GM18870 (cell line): ENCODE measurements at regions not wholly inside any gene's neighbourhood (a gene's known extent, or its start where the extent isn't known, plus 50 kb on each side); places are given as distances from the start of the nearest gene placed in this dataset.
"Not testable (repeated sequence)": the region's sequence is repeated elsewhere in the genome, so short reads cannot be mapped to it uniquely, and the experiment has no call there.

Experiments
- ATAC-seq: cut with Tn5 transposase; IDR thresholded peaks from one replicate; pipeline ENCODE4 v1.9.1; 2021; ENCODE audit warnings: moderate library complexity; ENCODE audit not compliant: unreplicated experiment

DNA sequence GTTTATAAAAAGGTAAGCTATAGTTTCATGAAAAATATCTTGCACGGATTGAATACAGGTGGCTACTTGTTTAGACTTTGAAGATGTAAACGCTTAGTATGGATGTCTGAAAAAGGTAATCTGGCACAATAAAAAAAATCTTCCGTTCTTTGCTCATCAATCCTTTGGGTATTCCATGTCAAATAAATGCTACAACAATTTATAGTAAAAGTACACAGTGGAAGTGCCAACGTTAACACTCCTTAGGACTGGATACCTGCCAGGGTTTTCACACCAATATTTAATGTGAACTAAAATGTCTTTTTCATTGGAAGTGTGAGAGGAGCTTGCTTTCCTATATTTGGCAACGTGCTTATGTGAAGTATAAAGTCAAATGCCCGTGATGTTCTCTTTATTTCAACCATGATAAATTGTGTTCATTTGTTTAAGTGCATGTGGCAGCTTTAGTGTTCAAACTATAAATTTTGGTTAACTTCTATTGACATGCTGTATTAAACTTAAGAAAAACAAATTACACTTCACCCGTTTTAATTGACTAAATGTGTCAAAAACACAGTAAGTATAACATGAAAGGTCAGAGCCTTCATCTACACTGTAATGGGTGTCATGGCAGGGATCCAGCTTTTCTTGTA is 121.7 kb upstream of the HAND2 start:
- ATAC-seq: no peak

DNA sequence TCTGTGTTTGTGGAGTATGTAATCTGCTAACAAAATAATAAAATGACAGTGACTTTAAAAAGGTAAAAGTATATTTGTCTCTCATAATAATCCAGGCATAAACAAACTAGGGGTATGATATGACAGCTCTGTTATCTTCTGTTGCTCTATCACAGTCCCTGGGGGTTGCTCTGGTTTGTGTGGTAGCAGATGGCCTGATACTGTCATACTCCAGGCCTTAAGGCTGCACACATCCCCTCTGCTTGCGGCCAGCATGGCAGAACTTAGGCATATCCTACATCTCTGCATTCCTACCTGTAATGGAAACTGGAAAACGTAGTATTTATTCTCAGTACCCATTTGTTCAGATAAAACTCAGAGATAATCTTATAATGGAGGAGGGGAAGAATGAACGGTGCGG is 117.9 kb upstream of the HAND2 start:
- no peak for ATAC-seq

DNA sequence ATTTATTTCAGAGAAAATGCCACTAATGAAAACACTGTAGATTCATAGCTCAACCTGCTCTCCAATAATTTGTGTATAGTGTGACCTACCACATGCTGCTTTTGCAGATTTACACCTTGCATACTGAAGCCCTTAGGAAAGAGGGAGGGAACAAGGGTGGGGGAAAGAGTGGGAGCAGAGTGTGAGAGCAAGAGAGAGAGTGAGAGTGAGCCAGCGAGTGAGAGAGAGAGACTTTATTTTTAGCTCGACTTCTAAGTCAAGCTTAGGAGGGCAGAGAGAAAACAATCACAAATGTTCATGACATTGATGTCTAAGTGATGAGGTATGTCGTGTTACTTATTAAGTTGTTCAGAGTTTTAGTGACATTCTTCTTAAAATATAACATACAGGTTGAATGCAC is 112.5 kb upstream of the HAND2 start:
- ATAC-seq: no peak

DNA sequence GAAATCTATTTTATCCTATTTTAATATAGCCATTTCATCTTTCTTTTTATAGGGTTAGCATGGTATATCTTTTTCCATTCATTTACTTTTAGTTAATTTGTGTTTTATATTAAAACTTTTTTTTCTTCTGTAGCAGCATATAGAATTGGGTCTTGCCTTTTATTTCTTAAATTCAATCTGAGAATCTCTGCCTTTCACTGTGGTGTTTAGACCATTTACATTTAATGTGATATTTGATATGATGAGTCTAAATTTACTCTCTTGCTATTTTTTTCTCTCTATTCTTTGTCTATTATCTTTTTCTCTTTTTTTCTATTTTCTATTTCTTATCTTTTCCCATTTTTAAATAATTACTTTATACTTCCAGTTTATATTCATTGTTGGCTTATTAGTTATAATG is 105.4 kb upstream of the HAND2 start:
- no peak for ATAC-seq

DNA sequence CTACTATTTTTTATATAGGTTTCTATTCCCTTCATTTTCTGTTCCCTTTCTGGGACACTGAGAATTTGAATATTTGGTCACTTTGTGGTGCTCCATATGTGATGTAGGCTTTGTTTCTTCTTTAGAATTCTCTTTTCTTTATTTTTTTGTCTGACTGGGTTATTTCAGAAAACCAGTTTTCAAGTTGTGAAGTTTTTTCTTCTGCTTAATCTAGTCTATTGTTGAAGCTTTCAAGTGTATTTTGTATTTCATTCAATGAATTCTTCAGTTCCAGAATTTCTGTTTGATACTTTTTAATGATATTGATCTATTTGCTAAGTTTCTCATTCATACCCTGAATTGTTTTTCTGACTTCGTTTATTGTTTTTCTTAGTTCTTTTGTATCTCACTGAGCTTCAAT is 96.2 kb upstream of the HAND2 start:
- ATAC-seq: no peak

DNA sequence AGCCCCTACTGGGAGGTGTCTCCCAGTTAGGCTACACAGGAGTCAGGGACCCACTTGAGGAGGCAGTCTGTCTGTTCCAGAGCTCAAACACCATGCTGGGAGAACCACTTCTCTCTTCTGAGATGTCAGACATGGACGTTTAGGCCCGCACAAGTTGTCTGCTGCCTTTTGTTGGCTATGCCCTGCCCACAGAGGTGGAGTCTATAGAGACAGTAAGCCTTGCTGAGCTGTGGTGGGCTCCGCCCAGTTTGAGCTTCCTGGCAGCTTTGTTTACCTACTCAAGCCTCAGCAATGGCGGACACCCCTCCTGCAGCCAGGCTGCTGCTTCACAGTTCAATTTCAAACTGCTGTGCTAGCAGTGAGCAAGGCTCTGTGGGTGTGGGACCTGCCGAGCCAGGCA is 88.6 kb upstream of the HAND2 start:
- not testable (repeated sequence) for ATAC-seq

DNA sequence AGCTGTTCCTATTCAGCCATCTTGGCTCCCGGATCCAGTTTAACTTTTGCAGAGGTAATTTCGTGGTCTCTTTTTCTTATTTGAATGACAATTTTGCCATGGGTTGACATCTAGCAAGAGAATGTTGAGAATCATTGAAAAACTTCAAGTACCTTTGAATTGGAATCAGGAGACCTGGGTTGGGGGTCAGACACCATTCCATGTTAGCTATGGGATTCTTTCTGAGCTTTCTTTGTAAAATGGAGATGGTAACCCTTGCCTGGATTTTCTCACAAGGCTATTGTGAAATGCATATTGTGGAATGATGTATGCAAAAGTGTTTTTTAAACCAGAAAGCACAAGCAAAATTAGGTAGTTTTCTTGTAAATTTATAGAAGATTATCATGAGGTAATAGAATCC is 79.1 kb upstream of the HAND2 start:
- ATAC-seq: no peak

DNA sequence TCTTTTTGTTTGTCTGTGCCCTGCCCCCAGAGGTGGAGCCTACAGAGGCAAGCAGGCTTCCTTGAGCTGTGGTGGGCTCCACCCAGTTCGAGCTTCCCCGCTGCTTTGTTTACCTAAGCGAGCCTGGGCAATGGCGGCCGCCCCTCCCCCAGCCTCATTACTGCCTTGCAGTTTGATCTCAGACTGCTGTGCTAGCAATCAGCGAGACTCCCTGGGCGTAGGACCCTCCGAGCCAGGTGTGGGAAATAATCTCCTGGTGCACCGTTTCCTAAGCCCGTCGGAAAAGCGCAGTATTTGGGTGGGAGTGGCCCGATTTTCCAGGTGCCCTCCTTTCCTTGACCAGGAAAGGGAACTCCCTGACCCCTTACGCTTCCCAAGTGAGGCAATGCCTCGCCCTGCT is 78.6 kb upstream of the HAND2 start:
- ATAC-seq: not testable (repeated sequence)

DNA sequence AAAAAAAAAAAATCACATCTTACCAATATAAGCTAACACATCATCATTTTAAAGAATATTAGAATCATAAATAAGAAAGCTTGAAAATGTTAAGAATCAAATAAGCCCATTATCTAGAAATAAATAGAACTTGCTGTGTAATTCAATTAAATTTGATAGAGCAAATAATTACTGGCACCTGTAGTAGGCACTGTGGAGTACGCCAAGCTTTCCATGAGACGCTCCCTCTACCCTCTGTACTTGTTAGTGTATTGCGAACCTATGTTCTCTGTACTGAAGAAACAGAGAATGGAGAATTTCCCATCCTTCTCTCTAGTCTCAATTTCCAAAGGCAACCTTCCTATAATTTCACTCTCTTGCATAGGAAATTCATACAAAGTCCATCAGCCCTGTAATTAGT is 61.7 kb upstream of the HAND2 start:
- no peak for ATAC-seq

DNA sequence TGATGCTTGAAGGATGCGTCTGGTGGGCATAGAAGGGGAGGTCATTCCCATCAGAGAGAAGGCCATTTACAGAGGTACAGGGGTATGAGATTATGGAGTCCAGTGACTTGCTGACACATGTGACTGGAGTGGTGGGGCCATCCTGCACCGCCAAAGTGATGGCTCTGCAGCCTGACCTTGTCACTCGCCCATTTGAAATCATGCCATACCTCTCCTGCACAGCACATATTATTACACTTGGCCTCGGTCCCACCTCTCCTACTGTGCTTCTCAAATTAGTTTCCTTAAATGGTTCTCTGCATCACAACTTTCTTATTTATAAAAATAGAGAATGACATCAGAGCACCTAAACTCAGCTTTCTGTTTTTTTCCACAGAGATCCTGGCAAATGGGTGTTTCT is 60.7 kb upstream of the HAND2 start:
- ATAC-seq: no peak

DNA sequence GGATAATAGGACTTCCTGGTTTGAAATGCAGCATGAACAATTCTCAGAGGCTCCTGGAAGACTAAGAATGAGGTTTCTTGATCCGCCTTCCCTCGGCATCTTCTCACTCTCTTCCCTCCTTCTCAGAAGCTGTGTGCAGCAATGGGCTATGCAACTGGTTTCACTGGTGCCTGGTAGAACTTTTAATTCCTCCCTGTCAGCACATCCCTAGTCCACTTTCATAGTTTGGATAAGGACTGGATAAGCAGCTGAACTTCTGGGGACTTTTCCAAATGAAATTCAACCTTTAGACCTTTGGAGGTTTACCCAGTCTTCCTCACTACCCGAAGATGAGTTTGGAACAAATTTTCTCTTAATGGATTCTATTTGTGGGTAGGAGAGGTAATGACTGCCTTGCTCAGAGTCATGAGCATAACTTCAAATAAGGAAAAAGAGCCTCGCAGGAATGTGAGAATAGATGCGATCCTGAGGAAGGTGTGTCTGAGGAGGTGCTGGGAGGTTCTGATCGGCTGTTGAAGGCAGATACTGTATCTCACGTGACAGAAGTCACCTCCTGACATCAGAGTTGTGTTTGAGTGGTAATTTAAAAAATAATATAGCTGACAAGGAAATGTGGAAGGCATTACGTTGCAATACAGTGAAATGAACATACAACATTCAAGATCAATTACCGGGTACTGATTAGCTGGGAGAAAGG is 56.0 kb upstream of the HAND2 start:
- no peak for ATAC-seq

DNA sequence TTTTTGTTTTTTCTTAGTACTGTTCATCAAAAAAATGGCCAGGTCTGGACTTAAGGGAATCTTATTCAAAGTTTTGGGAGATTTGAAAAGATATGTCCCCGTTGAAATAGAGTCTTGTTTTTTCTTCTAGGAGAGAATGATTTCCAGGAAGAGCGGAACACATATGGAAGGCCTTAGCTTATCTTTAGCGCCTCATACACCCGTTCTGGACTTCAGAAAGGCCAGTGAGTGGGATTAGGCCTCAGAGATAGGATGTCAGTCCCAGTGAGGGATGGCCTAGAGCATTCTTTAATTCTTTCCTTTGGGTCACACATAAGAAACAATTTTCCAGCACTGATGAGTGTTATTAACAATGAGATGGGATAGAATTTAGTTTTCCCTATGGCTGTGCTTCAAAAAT is 54.5 kb upstream of the HAND2 start:
- no peak for ATAC-seq
